GM23338 (cell line): ENCODE measurements at regions not wholly inside any gene's neighbourhood (a gene's known extent, or its start where the extent isn't known, plus 50 kb on each side); places are given as distances from the start of the nearest gene placed in this dataset.
A peak's percentile ranks its signal among the peaks of the same experiment; 100 is the strongest.

Experiments used
- ATAC-seq: fragments of 200-7000 bp; cut with Tn5 transposase; 3 replicates; pipeline ENCODE4 v1.9.1; 2020
- DNase-seq: peaks from one replicate; pipeline ENCODE4 v3.0.0-alpha.2; 2015; ENCODE audit warnings: low spot score
- H2AFZ ChIP-seq: fragments of 200-600 bp; sonication (generic); 2 replicates; pipeline ENCODE4 v1.8.0; 2016; ENCODE audit warnings: antibody characterized with exemption, mild to moderate bottlenecking, moderate library complexity
- H3F3A ChIP-seq: fragments of 200-600 bp; sonication (generic); replicated peaks from 2 replicates; pipeline ENCODE4 v1.8.0; 2017; ENCODE audit warnings: antibody characterized with exemption, mixed run types, low read depth
- H3K27ac ChIP-seq: fragments of 200-600 bp; sonication (generic); 2 replicates; pipeline ENCODE4 v1.6.1; 2016; ENCODE audit warnings: low read depth
- H3K27me3 ChIP-seq: fragments of 200-600 bp; sonication (generic); 2 replicates; pipeline ENCODE4 v1.8.0; 2016; ENCODE audit warnings: mild to moderate bottlenecking, mixed run types, moderate library complexity; ENCODE audit not compliant: insufficient read depth
- H3K36me3 ChIP-seq: fragments of 200-600 bp; sonication (generic); 2 replicates; pipeline ENCODE4 v1.8.0; 2016; ENCODE audit warnings: mild to moderate bottlenecking; ENCODE audit not compliant: insufficient read depth
- H3K4me1 ChIP-seq: fragments of 200-600 bp; sonication (generic); 2 replicates; pipeline ENCODE4 v1.8.0; 2016; ENCODE audit warnings: mild to moderate bottlenecking, moderate library complexity; ENCODE audit not compliant: insufficient read depth
- H3K4me2 ChIP-seq: fragments of 200-600 bp; sonication (generic); 2 replicates; pipeline ENCODE4 v1.7.1; 2017; ENCODE audit warnings: mixed run types
- H3K4me3 ChIP-seq: fragments of 200-600 bp; sonication (generic); 2 replicates; pipeline ENCODE4 v1.6.1; 2016; ENCODE audit warnings: mixed run types
- H3K79me2 ChIP-seq: fragments of 200-600 bp; sonication (generic); replicated peaks from 2 replicates; pipeline ENCODE4 v1.8.0; 2017; ENCODE audit warnings: mild to moderate bottlenecking; ENCODE audit not compliant: insufficient read depth
- H3K9me2 ChIP-seq: fragments of 200-600 bp; sonication (generic); 2 replicates; pipeline ENCODE4 v1.8.0; 2017; ENCODE audit not compliant: insufficient read depth
- H4K20me1 ChIP-seq: fragments of 200-600 bp; sonication (generic); replicated peaks from 2 replicates; pipeline ENCODE4 v1.8.0; 2017; ENCODE audit warnings: mild to moderate bottlenecking; ENCODE audit not compliant: insufficient read depth
- H3K27ac Mint-ChIP-seq: 2 replicates; pipeline ENCODE4 v1.8.0; 2020; ENCODE audit warnings: inconsistent platforms, mild to moderate bottlenecking, moderate library complexity, mixed read lengths
- H3K27me3 Mint-ChIP-seq: 3 replicates; pipeline ENCODE4 v1.8.0; 2022; ENCODE audit warnings: low read depth, mild to moderate bottlenecking, moderate library complexity, mixed read lengths, inconsistent platforms; ENCODE audit not compliant: insufficient read depth, poor library complexity
- H3K36me3 Mint-ChIP-seq: 3 replicates; pipeline ENCODE4 v1.8.0; 2021; ENCODE audit warnings: low read depth, mild to moderate bottlenecking, inconsistent platforms, moderate library complexity, mixed read lengths
- H3K4me1 Mint-ChIP-seq: 3 replicates; pipeline ENCODE4 v1.8.0; 2020; ENCODE audit warnings: mild to moderate bottlenecking, inconsistent platforms, mixed read lengths
- H3K4me3 Mint-ChIP-seq: 3 replicates; pipeline ENCODE4 v1.8.0; 2021; ENCODE audit warnings: moderate library complexity, mild to moderate bottlenecking, inconsistent platforms, mixed read lengths
- H3K9me3 Mint-ChIP-seq: 3 replicates; pipeline ENCODE4 v1.8.0; 2020; ENCODE audit warnings: moderate library complexity, mild to moderate bottlenecking, inconsistent platforms, mixed read lengths
- CREB1 ChIP-seq: fragments of 250-450 bp; sonication (Bioruptor Pico); IDR thresholded peaks from 2 replicates; pipeline ENCODE4 v1.5.0; 2020; ENCODE audit warnings: low read depth, mild to moderate bottlenecking, moderate library complexity
- CTCF ChIP-seq, 2 experiments: fragments of 200-600 bp in 1 of 2; sonication (generic) in 1 of 2; conservative IDR thresholded peaks; 2 replicates each; pipeline versions ENCODE4 v1.5.1 to v1.6.1; 2016 to 2017; ENCODE audit warnings: antibody characterized with exemption in 2 of 2, low read depth in 2 of 2, mild to moderate bottlenecking in 2 of 2, moderate library complexity in 1 of 2
- ETS1 ChIP-seq: IDR thresholded peaks from 2 replicates; pipeline ENCODE4 v1.6.1; 2016; ENCODE audit warnings: antibody characterized with exemption
- TF ChIP-seq, protein P1 (sequence below): IDR thresholded peaks from one replicate; pipeline ENCODE4 v1.6.1; 2018; ENCODE audit warnings: antibody characterized with exemption; ENCODE audit not compliant: unreplicated experiment
- TF ChIP-seq, protein P2 (sequence below): fragments of 250-450 bp; sonication (Bioruptor Pico); IDR thresholded peaks from 2 replicates; pipeline ENCODE4 v1.5.0; 2020; ENCODE audit warnings: mild to moderate bottlenecking, moderate library complexity

GRCh38 chr6:50145125-50145524, 95.4 kb upstream of the DEFB112 start:
- Mint-ChIP-seq H3K9me3 (no peaks in the 10 kb centered on the region), H3K4me3 (no peak overlapping the region), H3K4me1 (no peaks in the 10 kb centered on the region), H3K36me3 (no peaks in the 10 kb centered on the region), H3K27me3 (no peaks in the 10 kb centered on the region), H3K27ac (no peak overlapping the region)
- DNase-seq = peak; percentile 31
- Histone ChIP-seq H2AFZ (no peak overlapping the region), H3K4me3 (no peak overlapping the region), H3K36me3 (no peaks in the 10 kb centered on the region), H3K4me2 (no peak overlapping the region), H3F3A (no peaks in the 10 kb centered on the region), H3K79me2 (no peaks in the 10 kb centered on the region), H4K20me1 (no peaks in the 10 kb centered on the region), H3K9me2 (no peaks in the 10 kb centered on the region), H3K27me3 (no peaks in the 10 kb centered on the region), H3K27ac (no peak overlapping the region), H3K4me1 (no peaks in the 10 kb centered on the region)
- no peak for ATAC-seq
- TF ChIP-seq CREB1 (CRISPR knock-in tag) (no peak), ETS1 (no peak), CTCF (conservative IDR thresholded peaks at IDR 0.05; ENCODE audit: low read depth in 2 of 2) (peak in 1 of 2 experiments; percentile 77)
- TF ChIP-seq, protein P1, sequence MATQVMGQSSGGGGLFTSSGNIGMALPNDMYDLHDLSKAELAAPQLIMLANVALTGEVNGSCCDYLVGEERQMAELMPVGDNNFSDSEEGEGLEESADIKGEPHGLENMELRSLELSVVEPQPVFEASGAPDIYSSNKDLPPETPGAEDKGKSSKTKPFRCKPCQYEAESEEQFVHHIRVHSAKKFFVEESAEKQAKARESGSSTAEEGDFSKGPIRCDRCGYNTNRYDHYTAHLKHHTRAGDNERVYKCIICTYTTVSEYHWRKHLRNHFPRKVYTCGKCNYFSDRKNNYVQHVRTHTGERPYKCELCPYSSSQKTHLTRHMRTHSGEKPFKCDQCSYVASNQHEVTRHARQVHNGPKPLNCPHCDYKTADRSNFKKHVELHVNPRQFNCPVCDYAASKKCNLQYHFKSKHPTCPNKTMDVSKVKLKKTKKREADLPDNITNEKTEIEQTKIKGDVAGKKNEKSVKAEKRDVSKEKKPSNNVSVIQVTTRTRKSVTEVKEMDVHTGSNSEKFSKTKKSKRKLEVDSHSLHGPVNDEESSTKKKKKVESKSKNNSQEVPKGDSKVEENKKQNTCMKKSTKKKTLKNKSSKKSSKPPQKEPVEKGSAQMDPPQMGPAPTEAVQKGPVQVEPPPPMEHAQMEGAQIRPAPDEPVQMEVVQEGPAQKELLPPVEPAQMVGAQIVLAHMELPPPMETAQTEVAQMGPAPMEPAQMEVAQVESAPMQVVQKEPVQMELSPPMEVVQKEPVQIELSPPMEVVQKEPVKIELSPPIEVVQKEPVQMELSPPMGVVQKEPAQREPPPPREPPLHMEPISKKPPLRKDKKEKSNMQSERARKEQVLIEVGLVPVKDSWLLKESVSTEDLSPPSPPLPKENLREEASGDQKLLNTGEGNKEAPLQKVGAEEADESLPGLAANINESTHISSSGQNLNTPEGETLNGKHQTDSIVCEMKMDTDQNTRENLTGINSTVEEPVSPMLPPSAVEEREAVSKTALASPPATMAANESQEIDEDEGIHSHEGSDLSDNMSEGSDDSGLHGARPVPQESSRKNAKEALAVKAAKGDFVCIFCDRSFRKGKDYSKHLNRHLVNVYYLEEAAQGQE = no peak
- TF ChIP-seq, protein P2, sequence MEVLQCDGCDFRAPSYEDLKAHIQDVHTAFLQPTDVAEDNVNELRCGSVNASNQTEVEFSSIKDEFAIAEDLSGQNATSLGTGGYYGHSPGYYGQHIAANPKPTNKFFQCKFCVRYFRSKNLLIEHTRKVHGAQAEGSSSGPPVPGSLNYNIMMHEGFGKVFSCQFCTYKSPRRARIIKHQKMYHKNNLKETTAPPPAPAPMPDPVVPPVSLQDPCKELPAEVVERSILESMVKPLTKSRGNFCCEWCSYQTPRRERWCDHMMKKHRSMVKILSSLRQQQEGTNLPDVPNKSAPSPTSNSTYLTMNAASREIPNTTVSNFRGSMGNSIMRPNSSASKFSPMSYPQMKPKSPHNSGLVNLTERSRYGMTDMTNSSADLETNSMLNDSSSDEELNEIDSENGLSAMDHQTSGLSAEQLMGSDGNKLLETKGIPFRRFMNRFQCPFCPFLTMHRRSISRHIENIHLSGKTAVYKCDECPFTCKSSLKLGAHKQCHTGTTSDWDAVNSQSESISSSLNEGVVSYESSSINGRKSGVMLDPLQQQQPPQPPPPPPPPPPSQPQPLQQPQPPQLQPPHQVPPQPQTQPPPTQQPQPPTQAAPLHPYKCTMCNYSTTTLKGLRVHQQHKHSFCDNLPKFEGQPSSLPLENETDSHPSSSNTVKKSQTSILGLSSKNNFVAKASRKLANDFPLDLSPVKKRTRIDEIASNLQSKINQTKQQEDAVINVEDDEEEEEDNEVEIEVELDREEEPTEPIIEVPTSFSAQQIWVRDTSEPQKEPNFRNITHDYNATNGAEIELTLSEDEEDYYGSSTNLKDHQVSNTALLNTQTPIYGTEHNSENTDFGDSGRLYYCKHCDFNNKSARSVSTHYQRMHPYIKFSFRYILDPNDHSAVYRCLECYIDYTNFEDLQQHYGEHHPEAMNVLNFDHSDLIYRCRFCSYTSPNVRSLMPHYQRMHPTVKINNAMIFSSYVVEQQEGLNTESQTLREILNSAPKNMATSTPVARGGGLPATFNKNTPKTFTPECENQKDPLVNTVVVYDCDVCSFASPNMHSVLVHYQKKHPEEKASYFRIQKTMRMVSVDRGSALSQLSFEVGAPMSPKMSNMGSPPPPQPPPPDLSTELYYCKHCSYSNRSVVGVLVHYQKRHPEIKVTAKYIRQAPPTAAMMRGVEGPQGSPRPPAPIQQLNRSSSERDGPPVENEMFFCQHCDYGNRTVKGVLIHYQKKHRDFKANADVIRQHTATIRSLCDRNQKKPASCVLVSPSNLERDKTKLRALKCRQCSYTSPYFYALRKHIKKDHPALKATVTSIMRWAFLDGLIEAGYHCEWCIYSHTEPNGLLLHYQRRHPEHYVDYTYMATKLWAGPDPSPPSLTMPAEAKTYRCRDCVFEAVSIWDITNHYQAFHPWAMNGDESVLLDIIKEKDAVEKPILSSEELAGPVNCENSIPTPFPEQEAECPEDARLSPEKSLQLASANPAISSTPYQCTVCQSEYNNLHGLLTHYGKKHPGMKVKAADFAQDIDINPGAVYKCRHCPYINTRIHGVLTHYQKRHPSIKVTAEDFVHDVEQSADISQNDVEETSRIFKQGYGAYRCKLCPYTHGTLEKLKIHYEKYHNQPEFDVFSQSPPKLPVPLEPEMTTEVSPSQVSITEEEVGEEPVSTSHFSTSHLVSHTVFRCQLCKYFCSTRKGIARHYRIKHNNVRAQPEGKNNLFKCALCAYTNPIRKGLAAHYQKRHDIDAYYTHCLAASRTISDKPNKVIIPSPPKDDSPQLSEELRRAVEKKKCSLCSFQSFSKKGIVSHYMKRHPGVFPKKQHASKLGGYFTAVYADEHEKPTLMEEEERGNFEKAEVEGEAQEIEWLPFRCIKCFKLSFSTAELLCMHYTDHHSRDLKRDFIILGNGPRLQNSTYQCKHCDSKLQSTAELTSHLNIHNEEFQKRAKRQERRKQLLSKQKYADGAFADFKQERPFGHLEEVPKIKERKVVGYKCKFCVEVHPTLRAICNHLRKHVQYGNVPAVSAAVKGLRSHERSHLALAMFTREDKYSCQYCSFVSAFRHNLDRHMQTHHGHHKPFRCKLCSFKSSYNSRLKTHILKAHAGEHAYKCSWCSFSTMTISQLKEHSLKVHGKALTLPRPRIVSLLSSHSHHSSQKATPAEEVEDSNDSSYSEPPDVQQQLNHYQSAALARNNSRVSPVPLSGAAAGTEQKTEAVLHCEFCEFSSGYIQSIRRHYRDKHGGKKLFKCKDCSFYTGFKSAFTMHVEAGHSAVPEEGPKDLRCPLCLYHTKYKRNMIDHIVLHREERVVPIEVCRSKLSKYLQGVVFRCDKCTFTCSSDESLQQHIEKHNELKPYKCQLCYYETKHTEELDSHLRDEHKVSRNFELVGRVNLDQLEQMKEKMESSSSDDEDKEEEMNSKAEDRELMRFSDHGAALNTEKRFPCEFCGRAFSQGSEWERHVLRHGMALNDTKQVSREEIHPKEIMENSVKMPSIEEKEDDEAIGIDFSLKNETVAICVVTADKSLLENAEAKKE (CRISPR knock-in tag) = no peak
